GM12891 (cell line): ENCODE measurements at regions not wholly inside any gene's neighbourhood (a gene's known extent, or its start where the extent isn't known, plus 50 kb on each side); places are given as distances from the start of the nearest gene placed in this dataset.

Experiments used
- POLR2A ChIP-seq: IDR thresholded peaks from 2 replicates; pipeline ENCODE4 v1.6.1; 2011; ENCODE audit warnings: low read depth, low read length, control low read depth
- TAF1 ChIP-seq: IDR thresholded peaks from 2 replicates; pipeline ENCODE4 v1.6.1; 2011; ENCODE audit warnings: low read depth, low read length, control low read depth

DNA sequence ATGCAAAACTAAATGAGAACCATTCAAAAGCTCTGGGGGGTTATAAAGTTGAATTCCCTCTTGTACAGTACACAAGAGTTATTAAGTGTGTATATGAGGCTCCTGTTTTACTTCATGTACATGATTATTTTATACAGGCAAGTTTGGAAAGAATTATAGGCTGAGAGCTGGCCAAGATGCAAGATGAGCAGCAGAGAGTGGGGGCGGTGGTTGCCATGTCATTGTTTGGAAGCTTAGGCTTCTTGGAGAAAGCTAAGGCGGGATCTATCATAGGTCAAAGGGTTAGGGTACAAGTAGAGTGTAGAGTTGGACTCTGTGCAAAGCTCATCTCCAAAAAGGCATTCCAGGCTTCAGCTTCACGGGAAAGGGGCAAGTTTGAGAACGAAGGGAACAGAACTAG lies 297.1 kb upstream of the TBX3 start:
- TF ChIP-seq POLR2A (no peak), TAF1 (no peak)
